ENCODE measurements at regions not wholly inside any gene's neighbourhood (a gene's known extent, or its start where the extent isn't known, plus 50 kb on each side); places are given as distances from the start of the nearest gene placed in this dataset.

DNA sequence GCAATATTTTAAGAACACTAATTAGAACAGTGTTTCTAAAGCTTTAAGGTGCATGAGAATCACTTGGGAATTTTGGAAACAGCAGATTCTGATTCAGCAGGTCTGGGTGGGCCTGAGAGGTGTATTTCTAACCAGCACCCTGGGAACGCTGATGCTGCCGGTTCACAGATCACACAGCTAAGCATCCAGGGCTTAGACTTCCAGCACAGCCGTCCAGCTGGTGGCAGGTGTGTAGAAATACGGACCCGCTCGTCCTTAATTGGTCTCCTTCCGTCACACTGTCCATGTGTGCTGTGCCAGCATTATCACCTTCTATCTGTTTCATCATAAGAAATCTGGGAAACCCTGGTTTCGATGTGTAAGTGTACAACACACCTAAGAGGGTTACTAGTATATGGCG, 1029.0 kb downstream of the EFNB2 start:
- Histone ChIP-seq H3K4me2 (ENCODE audit: low read length) (no peak overlapping the region), H3K4me3 (ENCODE audit: low read length) (no peak overlapping the region), H3F3A (ENCODE audit: low read length, unreplicated experiment) (no peaks in the 10 kb centered on the region), H4K20me1 (ENCODE audit: low read length) (no peaks in the 10 kb centered on the region), H3K27ac (ENCODE audit: low read length) (no peak overlapping the region), H3K9me3 (ENCODE audit: low read length) (no peaks in the 10 kb centered on the region), H3K27me3 (ENCODE audit: low read length) (no peaks in the 10 kb centered on the region), H3K36me3 (ENCODE audit: low read depth, low read length) (no peaks in the 10 kb centered on the region), H2AFZ (ENCODE audit: low read length) (no peak overlapping the region), H3K4me1 (ENCODE audit: insufficient read depth, low read length) (no peaks in the 10 kb centered on the region), H3K79me2 (ENCODE audit: low read length) (no peaks in the 10 kb centered on the region), H3K9me2 (replicated peaks; ENCODE audit: low read length) (no peaks in the 10 kb centered on the region), H3K9ac (ENCODE audit: low read length) (no peak overlapping the region)
- ATAC-seq: no peak
- ChIA-PET CTCF (no interaction called here), POLR2A (ENCODE audit: unreplicated experiment) (no interaction called here)
- DNase-seq: no peak
- TF ChIP-seq, protein P1, sequence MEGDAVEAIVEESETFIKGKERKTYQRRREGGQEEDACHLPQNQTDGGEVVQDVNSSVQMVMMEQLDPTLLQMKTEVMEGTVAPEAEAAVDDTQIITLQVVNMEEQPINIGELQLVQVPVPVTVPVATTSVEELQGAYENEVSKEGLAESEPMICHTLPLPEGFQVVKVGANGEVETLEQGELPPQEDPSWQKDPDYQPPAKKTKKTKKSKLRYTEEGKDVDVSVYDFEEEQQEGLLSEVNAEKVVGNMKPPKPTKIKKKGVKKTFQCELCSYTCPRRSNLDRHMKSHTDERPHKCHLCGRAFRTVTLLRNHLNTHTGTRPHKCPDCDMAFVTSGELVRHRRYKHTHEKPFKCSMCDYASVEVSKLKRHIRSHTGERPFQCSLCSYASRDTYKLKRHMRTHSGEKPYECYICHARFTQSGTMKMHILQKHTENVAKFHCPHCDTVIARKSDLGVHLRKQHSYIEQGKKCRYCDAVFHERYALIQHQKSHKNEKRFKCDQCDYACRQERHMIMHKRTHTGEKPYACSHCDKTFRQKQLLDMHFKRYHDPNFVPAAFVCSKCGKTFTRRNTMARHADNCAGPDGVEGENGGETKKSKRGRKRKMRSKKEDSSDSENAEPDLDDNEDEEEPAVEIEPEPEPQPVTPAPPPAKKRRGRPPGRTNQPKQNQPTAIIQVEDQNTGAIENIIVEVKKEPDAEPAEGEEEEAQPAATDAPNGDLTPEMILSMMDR (conservative IDR thresholded peaks at IDR 0.05; ENCODE audit: low read depth, low read length): no peak
- TF ChIP-seq EZH2phosphoT487 (IDR thresholded peaks at IDR 0.05; ENCODE audit: borderline replicate concordance, low read length): no peak
- no peak for TF ChIP-seq EZH2 (IDR thresholded peaks at IDR 0.05; ENCODE audit: low read length, unreplicated experiment)
- BruUV-seq (replicated peaks): no TSS peak
- intact Hi-C loops (cut with micrococcal nuclease): no loop called here

DNA sequence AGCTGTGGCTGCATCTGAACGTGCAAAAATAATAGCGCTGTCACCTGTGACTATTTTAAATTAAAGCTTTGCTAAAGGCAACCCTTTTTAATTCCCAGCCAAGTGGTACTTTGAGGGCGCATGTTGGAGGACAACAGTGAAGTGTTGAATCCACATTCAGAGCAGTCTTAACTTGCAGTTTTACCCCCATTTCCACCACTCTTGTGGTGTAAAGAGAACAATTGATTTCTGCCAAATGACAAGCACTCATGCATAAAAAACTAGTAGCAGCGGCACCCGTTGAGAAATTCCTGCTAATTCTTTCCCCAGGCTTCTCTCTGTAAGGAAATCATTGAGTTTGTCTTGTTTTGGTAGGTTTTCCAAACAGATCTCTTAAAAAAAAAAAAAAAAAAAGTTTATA, 1033.3 kb downstream of the EFNB2 start:
- no peaks in the 10 kb centered on the region for H3F3A ChIP-seq (ENCODE audit: low read length, unreplicated experiment)
- TF ChIP-seq, protein P1 (conservative IDR thresholded peaks at IDR 0.05; ENCODE audit: low read depth, low read length): no peak
- TF ChIP-seq EZH2 (IDR thresholded peaks at IDR 0.05; ENCODE audit: low read length, unreplicated experiment) (no peak), EZH2phosphoT487 (IDR thresholded peaks at IDR 0.05; ENCODE audit: borderline replicate concordance, low read length) (no peak)
- no peaks in the 10 kb centered on the region for H4K20me1 ChIP-seq (ENCODE audit: low read length)
- ChIA-PET CTCF (no interaction called here), POLR2A (ENCODE audit: unreplicated experiment) (no interaction called here)
- no peaks in the 10 kb centered on the region for H3K36me3 ChIP-seq (ENCODE audit: low read depth, low read length)
- no peak overlapping the region for H3K4me2 ChIP-seq (ENCODE audit: low read length)
- no peaks in the 10 kb centered on the region for H3K27me3 ChIP-seq (ENCODE audit: low read length)
- DNase-seq (no peak), ATAC-seq (no peak)
- BruUV-seq (replicated peaks): no TSS peak
- no peaks in the 10 kb centered on the region for H3K79me2 ChIP-seq (ENCODE audit: low read length)
- H2AFZ ChIP-seq (ENCODE audit: low read length): no peak overlapping the region
- H3K9ac ChIP-seq (ENCODE audit: low read length): no peak overlapping the region
- H3K4me1 ChIP-seq (ENCODE audit: insufficient read depth, low read length): no peaks in the 10 kb centered on the region
- intact Hi-C loops (cut with micrococcal nuclease): no loop called here
- H3K27ac ChIP-seq (ENCODE audit: low read length): no peak overlapping the region
- H3K4me3 ChIP-seq (ENCODE audit: low read length): no peak overlapping the region
- no peaks in the 10 kb centered on the region for H3K9me3 ChIP-seq (ENCODE audit: low read length)
- no peaks in the 10 kb centered on the region for H3K9me2 ChIP-seq (replicated peaks; ENCODE audit: low read length)

DNA sequence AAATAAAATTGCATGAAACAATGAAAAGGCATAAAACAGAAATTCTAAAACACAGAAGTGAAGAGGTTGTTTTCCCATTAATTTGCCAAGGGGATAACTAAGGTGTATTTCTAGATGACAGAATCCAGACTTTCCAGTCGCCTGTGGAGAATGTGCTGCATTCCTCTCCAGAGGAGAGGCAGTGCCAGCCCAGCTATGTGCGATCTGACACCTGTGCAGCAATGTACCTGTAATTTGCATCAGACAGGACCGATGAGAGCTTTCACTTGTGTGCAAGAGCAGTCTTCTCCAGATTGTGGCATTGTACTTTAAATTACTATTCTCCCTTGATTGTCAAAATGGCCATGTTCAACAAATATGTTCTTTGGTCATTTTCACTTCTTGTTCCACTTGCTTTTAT, 1037.9 kb downstream of the EFNB2 start:
- ATAC-seq: no peak
- no peaks in the 10 kb centered on the region for H3K79me2 ChIP-seq (ENCODE audit: low read length)
- H2AFZ ChIP-seq (ENCODE audit: low read length): no peak overlapping the region
- intact Hi-C loops (cut with micrococcal nuclease): no loop called here
- no peak overlapping the region for H3K27ac ChIP-seq (ENCODE audit: low read length)
- H3K27me3 ChIP-seq (ENCODE audit: low read length): no peaks in the 10 kb centered on the region
- H3K36me3 ChIP-seq (ENCODE audit: low read depth, low read length): no peaks in the 10 kb centered on the region
- peak; percentile 15 for DNase-seq
- H3F3A ChIP-seq (ENCODE audit: low read length, unreplicated experiment): no peaks in the 10 kb centered on the region
- BruUV-seq (replicated peaks): no TSS peak
- no peaks in the 10 kb centered on the region for H4K20me1 ChIP-seq (ENCODE audit: low read length)
- H3K4me1 ChIP-seq (ENCODE audit: insufficient read depth, low read length): no peaks in the 10 kb centered on the region
- ChIA-PET CTCF (no interaction called here), POLR2A (ENCODE audit: unreplicated experiment) (no interaction called here)
- no peaks in the 10 kb centered on the region for H3K9me3 ChIP-seq (ENCODE audit: low read length)
- TF ChIP-seq EZH2 (IDR thresholded peaks at IDR 0.05; ENCODE audit: low read length, unreplicated experiment): no peak
- TF ChIP-seq EZH2phosphoT487 (IDR thresholded peaks at IDR 0.05; ENCODE audit: borderline replicate concordance, low read length): no peak
- TF ChIP-seq, protein P1 (conservative IDR thresholded peaks at IDR 0.05; ENCODE audit: low read depth, low read length): no peak
- H3K9me2 ChIP-seq (replicated peaks; ENCODE audit: low read length): no peaks in the 10 kb centered on the region
- H3K4me2 ChIP-seq (ENCODE audit: low read length): no peak overlapping the region
- no peak overlapping the region for H3K4me3 ChIP-seq (ENCODE audit: low read length)
- no peak overlapping the region for H3K9ac ChIP-seq (ENCODE audit: low read length)
